ENCODE measurements at regions not wholly inside any gene's neighbourhood (a gene's known extent, or its start where the extent isn't known, plus 50 kb on each side); places are given as distances from the start of the nearest gene placed in this dataset.

- no peak for DNase-seq (ENCODE audit: low spot score)
Observed at GRCh38 chr4:71275570-71275969, 63.2 kb upstream of the SLC4A4 start.

DNA sequence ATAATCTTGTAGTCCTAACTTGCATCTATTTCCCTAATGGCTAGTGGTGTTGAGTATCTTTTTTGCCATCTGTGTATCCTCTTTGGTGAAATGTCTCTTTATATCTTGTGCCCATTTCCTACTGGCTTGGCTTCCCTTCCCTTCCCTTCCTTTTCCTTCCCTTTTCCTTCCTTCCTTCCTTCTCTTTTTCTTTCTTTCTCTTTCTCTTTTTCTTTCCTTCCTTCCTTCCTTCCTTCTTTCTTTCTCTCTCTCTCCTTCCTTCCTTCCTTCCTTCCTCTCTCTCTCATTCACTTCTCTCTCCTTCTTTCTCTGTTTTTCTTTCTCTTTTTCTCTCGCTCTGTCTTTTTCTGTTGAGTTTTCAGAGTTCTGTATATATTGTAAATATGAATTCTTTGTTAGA lies 61.5 kb upstream of the SLC4A4 start:
- no peak for DNase-seq (ENCODE audit: low spot score)

- DNase-seq (ENCODE audit: low spot score) = no peak
Observed at GRCh38 chr4:71283642-71284257, 55.1 kb upstream of the SLC4A4 start.

DNA sequence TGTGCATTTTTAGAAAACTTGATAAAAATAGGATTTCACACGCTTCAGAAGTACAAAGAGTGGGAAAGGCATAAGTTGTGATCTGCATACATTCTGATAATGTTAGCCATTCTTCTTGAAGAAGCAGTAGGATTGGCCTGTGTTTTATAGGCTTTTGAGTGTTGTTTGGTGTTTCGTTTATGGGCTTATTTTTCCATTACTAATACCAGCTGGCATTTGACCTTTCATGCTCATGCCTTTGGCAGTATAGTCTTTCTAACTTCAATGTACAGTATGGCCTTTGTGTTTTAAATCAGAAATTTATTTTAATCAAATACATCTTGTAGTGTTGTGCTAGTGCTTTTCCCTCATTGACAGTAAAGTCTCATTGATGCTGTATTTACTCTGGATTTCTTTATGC lies 51.5 kb upstream of the SLC4A4 start:
- no peak for DNase-seq (ENCODE audit: low spot score)

DNA sequence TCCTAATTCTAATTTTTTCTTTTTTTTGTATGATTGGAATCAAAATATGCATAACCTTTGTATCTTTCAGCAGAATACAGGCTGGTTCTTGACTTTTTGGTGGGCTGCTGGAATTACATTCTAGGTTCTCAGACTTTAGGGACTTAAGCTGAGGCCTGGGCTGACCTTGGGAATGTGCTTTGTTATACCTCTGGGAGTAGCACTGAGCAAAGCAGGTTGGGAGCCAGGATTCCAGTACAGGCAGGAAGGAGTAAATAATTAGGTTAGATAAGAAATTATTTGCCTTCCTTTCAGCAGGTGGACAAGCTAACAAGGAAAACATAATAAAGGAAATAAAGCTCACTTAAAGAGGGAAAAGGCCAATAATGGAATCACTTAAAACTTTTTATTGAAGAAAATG lies 49.9 kb upstream of the SLC4A4 start:
- no peak for DNase-seq (ENCODE audit: low spot score)
